Amygdala (tissue), 56 donors: ENCODE measurements at regions not wholly inside any gene's neighbourhood (a gene's known extent, or its start where the extent isn't known, plus 50 kb on each side); places are given as distances from the start of the nearest gene placed in this dataset.
"Not testable (repeated sequence)": the region's sequence is repeated elsewhere in the genome, so short reads cannot be mapped to it uniquely, and the experiment has no call there.

Experiments used
- DNase-seq, 56 donors: peaks; one replicate each; lab custom pipeline; 2025; lab: John Stamatoyannopoulos, UW

DNA sequence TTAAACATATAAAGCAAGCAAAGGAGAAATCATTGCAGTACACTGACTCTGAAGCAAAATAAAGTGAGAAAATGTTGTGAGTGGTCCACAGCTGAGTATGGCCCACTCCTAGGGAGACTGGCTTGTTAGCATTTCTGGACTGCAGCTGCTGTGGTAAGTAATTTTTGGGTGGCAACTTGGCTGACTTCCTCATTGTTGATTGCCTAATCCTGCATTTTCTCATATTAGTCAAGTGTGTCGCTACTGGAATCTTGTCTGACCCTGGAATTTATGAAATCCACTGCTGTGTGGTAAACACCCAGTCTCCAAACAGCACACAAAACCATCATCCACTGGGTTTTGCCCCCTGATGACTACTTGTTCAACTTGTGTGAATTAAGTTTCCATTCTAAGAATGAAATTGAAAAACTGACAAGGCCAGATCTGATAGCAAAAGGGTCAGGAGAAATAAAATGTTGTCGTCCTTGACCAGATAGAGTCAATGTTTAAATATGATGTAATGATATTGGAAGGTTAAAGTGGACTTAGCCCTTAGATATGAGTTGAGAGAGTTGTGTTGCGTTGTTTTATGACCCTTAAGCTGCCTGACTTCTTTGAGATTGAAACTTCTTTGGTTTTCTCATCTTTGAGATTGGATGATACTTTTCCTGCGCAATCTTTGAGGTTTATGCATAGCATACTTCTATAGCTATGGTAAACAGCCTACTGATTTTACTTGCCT, 106.6 kb upstream of the SEC22B start:
- DNase-seq, result not testable (repeated sequence)

DNA sequence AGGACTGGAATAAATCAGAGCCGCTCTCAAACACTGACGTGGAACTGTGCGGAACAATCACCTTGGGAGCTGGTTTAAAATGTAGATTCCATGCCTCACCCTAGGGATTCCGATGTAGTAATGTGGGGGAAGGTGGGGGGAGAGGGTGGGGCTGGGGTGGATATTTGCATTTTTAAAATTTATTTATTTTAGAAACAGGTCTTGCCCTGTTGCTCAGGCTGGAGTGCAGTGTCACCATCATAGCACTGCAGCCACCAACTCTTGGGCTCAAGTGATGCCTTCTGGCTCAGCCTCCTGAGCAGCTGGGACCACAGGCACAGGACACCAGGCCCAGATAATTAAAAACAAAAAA, 101.9 kb upstream of the SEC22B start:
- DNase-seq, result not testable (repeated sequence)

DNA sequence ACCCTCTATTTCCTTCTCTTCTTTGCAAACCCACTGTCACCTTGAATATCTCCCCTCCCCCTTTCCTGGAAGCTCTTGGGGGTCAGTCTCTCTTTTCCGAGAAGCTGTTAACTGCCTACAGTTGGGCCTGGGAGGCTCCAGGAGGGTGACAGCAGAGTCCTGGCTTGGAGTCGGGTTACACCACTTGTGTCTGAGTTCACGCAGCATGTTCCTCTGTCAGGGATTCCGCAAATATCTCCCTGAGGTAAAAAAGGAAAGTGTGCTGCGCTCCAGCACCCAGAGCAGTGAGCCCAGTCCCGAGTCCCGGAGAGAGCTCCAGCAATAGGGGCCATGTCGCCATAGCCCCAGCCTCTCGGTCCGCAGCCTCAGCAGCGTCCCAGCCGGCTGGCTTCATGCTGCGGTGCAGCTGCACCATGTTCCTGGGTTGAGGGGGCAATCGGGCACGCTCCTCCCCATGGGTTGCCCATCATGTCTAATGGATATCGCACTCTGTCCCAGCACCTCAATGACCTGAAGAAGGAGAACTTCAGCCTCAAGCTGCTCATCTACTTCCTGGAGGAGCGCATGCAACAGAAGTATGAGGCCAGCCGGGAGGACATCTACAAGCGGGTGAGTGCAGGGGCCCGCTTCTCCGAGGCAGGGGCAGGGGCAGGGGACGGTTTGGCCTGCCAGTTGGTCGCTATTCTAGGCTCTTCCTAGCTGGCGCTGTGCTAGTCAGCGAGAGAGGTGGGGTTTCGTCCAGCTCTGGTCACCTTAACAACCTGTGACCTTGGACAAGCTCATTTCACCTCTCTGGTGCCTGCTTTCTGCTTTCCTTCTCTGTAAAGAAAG, 101.3 kb upstream of the SEC22B start:
- not testable (repeated sequence) for DNase-seq

DNA sequence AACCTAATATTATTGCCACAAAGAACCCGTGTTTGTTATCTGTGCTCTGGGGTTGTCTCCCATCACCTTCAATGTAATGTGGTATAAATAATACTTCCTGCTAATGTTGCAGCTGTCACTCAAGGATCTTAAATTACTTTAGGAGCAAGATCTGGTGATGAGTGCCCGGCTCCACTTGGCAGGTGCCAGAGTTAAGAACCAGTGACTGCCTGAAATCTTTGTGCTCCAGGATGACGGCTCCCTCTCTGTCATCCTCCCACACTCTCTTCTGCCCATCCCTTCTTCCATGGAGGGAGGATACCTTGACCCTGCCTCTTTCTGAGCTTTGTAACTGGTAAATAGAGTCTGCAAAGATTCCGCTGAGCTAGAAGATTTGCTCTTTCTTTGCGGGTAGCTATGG, 100.4 kb upstream of the SEC22B start:
- not testable (repeated sequence) for DNase-seq

DNA sequence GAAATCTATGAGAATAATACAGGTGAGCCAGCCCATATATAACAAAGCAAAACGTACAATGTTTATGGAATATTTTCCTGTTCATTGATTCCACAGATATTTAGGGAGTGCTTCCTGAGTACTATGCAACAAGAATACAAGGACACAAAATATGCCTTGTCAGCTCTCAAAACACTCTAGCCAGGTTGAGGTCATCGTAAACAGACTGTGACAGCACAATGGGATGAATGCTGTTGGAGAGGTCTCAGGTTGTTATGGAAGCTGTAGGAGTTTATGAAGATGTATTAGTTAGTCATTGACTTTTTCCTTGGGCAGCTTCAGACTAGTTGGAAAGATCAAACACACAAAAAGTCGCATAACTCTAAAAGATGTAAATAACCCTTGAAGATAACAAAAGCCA, 98.1 kb upstream of the SEC22B start:
- not testable (repeated sequence) for DNase-seq

DNA sequence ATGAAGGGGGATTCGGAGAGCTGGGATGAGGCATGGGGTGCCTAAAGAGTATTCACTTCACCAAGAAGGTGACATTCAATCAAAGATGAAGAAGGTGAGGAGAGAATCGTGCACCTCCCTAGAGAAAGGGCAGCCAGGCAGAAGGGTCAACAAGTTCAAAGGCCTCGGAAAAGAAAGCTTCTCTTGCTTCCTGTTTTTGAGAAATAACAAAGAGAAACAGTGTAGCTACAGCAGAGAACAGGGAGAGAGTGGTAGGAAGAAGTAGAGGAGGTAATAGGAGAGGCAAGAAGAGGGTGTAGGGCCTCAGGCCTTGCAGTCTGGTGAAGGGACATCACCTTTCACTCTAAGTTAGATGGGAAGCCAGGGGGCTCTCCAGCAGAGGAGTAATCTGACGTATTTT, 97.0 kb upstream of the SEC22B start:
- DNase-seq, result not testable (repeated sequence)

DNA sequence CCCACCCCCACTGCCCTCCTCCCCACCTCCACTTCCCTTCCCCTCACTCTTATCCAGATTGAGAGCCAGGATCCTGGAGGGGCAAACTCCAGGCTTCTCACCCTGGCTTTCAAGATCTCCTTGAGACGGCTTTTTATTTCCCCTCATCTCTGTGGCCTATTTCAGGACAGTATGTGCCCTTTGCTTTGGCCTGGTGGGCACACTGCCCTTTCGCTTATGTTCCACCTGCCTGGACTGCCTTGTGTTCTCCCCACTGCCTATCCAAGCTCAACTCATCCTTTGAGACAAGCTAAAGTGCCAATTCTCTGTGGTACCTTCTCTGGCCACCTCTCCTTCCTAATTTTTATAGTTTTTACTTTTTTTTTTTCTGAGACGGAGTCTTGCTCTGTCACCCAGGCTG, 95.9 kb upstream of the SEC22B start:
- not testable (repeated sequence) for DNase-seq

DNA sequence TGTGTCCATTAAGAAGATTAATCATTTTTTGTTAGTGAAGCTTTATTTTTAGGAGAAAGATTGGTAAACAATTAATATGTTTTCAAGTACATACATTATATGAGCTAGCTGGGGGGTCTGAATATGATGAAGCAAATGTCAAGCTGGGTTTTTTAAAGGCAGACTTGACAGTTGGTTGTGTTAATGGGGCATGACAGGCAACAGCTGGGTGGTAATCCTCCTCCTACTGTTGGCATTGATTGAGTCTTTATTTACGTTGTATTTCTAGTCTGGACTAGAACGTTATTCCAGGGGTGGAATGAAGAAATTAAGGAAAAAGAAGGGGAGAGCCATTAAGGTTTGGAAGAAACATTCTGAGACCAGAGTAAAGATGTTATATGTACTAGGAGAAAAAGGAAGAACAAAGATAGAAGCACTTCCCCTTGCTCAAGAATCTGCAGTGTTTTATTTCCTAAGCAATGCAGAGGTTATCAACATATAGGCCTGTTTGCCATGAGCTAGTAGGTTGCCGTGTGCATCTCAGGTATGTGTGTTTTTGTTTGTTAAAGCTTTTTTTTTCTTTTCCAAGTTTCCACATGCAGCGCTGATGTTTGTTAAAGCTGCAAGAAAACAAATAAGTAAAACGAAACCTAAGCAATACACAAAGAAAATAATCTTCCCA, 95.4 kb upstream of the SEC22B start:
- DNase-seq, result not testable (repeated sequence)

DNA sequence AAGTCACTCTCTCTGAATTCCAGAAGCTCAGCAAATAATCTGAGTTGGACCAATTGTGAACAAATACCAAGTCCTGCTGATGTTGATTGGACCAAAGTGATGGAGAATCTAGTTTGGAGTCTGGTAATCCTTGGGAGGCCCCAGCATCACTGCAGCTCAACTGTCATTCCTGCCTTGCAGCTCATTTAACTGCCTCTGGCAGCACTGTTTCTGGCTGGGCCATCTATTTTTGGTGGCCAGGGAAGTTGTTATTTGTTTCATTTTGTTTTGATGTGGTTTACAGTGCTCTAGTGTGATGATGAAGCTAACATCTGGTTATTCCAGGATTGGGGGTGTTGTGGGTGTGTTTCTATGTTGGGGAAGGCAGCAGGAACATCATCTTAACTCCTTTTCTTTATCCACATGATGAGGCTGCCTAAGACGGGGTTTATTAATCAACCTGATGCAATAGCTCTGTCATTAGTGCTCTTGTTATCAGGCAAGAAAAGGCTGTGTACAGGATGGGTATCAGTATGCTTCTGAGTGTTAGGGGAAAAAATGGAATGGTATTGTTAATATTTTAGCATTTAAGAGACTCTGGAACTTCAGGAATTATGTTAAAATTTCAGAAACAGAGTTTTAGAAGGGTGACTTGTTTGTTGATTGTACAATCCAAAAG, 91.7 kb upstream of the SEC22B start:
- not testable (repeated sequence) for DNase-seq

DNA sequence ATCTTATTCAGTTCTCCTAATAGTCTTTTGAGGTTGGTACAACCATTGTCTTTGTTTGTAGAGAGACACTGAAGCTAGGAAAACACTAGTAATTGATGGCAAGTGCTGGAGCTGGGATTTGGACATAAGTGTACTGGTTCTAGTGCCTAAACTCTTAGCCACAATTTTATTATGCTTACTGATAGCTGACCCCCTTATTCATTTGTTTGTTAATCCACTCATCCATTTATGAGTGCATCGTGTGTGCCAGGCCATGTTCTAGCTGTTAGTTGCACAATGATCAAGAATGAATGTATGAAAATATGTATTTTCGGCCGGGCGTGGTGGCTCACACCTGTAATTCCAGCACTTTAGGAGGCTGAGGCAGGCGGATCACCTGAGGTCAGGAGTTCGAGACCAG, 88.2 kb upstream of the SEC22B start:
- not testable (repeated sequence) for DNase-seq

DNA sequence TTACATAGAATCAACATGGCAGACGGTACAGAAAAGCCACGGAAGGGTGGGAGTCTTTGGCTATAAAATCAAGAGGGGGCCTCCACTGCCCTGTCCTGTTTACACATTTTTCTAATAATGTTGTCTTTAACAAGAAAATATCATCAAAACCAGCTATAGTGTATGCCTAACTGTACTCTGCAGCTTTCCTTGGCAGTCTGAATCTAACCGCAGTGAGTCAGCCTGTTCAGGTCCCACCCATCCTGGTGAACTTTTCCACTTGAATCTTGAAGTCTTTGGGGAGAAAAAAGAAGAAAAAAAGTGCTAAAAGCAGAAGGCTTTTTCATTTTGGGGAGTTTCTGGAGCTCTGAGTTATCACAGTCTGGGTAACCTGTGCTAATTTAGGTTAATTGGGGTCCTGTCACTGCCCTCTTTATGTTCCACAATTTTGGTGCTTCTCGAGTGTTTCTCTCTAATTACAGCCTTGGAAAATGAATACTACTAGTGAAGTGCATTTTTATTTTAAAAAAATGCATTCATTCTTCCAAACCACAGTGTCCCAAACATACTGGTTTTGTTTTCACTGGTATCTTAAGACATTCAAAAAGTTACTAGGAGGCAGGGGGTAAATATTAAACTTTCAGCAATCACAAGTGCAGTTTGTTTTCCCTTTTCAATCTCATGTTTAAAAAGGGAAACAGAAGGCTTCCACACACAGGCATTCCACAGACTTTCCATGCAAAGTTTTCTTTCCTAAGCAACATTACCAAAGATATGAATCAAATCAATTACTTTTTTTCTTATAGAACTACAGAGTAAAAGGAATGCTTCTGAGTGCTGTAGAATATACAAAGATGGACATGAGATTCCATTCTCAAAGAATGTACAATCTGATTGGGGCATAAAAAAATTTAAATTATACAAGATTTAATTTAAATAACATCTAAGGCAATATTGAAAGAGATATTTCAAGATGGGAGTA, 86.8 kb upstream of the SEC22B start:
- DNase-seq, result not testable (repeated sequence)

DNA sequence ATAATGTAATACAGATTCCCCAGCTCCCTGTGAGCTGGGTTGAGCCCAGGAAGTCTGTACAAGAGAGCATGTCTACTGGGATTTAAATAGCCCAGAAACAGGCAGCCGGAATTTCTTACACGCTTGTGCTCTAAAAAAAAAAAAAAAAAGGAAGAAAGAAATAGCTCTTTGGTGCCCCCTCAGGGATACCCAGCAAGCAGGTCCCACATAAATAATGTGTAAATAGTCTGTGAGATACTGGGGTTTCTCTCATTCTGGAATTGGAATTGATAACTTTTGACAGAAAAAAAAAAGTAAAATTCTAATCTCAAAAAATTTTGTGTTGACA, 81.4 kb upstream of the SEC22B start:
- not testable (repeated sequence) for DNase-seq

DNA sequence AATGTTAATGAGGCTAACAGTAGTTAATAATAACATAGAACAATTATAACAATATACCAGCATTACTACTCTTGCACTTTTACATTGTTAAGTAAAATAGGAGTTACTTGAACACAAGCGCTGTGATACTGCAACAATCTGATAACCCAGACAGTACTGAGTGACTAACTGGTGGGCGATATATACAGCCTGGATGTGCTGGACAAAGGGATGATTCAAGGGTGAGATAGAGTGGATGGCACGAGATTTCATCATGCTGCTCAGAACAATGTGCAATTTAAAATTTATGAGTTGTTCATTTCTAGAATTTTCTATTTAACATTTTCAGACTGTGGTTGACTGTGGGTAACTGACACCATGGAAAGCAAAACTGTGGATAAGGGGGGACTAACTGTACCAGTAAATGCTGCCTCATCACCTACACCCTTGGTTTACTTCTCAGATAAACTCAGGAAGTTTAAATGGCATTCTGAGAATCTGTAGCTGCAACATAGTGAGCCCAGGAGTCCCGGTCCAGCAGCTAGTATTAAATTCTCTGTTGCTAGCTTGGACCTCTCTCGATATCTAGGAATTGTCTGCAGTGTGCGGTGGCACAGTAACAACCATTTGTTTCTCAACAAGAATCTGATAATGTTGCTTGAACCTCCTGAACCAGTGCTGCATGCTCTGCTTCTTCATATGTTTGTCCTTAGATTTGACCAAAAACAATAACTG, 80.9 kb upstream of the SEC22B start:
- not testable (repeated sequence) for DNase-seq

DNA sequence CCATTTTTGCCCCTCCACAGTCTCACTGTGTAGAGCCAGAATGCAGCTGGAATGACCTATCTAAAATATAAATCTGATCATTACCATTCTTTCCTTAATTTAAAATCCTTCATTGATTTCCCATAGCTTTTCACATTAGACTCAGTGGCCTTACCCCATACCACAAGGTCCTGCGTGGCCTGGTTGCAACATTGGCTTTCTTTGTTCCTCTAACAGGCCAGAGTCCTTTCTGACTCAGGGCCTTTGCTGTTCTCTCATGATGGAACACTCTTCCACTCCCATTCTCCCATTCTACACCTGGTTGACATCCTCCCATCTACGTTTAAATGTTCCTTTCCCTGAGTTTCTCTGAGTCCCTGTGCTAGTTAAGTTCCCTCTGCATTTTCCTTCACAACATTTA, 74.4 kb upstream of the SEC22B start:
- DNase-seq, result not testable (repeated sequence)

DNA sequence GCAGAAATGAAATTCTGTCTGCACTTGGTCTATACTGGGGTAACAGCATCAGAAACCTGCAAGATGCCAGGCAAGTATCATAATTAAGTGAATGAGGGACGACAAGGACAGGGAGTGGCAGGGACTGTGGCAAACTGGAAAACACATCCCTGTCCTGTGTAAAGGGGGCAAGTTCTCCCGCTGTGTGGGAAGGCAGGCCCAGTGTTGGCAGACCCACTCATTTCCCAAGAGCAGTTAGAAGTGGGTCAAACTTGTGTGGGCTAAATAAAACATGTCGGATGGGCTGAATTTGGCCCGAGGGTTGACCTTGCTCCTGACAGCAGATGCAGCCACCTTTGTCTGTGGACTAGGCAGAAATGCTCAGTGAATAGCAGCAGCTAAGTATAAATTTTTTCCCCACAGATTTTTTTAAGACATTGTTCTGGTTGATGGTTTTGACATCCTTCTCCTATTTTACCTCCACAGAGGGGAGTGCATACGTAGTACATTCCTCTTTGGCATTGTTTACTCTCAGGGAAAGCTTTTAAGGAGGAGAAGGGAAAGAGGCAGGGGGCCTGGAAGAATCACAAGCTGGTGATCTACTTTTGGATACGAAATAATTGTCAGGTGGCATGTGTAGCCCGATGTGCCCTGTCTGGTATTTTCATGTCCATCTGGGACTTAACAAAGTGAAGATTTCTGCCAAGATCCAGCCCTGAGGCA, 72.6 kb upstream of the SEC22B start:
- not testable (repeated sequence) for DNase-seq

DNA sequence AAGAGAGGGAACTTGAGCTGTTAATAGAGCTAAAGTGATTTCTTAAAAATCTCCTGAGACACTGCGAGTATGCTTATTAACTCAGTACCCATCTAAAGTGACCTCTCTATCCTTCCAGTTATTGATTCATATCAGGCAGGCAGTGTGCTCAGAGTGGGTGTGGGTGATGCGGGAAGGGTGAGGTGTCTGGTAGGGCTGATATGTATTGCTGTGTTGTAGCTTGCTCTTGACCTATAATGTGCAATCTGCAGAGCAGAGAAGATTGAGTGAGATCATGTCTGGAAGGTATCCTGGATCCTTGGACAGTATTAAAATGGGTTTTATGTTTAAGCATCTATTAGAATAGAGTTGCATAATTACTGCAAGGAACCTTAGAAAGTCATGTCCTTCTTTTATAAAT, 71.9 kb upstream of the SEC22B start:
- not testable (repeated sequence) for DNase-seq

DNA sequence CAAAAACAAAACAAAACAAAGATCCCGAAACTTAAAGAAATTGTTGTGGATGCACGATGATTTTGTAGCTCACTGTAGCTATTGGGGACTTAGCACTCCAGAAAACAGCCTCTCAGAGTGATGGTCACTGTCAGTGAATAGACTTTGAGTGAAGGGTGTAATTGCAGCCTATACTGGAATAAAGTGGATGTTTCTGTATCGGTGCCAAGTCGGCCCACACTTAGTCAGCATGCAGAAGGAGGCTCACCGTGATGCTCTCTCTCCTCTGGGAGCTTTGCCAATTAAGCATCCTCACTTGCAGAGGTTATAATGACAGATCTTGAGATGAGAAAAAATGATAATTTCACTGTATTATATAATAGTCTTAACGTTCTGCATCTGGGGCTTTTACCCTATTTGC, 67.5 kb upstream of the SEC22B start:
- DNase-seq, result not testable (repeated sequence)

DNA sequence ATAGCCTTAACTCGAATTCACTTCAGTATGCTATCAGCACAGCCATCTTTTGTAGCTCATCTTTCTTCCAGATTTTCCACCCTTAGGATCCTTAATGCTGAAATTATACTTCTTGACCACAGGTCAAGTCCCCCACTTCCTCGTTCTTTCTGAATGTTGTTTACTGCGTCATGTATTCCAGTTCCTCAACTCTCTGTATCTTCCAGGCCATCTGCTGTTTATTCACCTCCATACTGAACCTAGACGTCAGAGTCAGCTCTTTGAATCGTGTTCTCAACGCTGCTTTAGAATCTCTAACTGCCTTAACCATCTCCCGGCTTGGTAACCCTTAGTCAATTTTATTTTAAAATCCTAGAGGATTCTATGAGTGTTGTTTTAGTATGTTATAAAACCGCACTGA, 66.3 kb upstream of the SEC22B start:
- DNase-seq, result not testable (repeated sequence)
